SK-N-SH treated with all-trans-retinoic acid at 6 μM for 48 hours (cell line): ENCODE measurements at regions not wholly inside any gene's neighbourhood (a gene's known extent, or its start where the extent isn't known, plus 50 kb on each side); places are given as distances from the start of the nearest gene placed in this dataset.

Experiments
- ATAC-seq: fragments of 200-7000 bp; cut with Tn5 transposase; 3 replicates; pipeline ENCODE4 v1.9.1; 2020; ENCODE audit warnings: mild to moderate bottlenecking, moderate library complexity
- BACH2 ChIP-seq: fragments of 250-450 bp; sonication (Bioruptor Pico); IDR thresholded peaks from 2 replicates; pipeline ENCODE4 v1.9.0; 2021; ENCODE audit warnings: mild to moderate bottlenecking, borderline replicate concordance
- ESRRG ChIP-seq: fragments of 250-450 bp; sonication (Bioruptor Pico); IDR thresholded peaks from 2 replicates; pipeline ENCODE4 v1.6.1; 2021; ENCODE audit warnings: mild to moderate bottlenecking
- GLIS3 ChIP-seq: fragments of 250-450 bp; sonication (Bioruptor Pico); IDR thresholded peaks from 2 replicates; pipeline ENCODE4 v1.5.0; 2020; ENCODE audit warnings: mild to moderate bottlenecking, moderate library complexity
- PPARA ChIP-seq: fragments of 250-450 bp; sonication (Bioruptor Pico); IDR thresholded peaks from 2 replicates; pipeline ENCODE4 v1.5.0; 2020; ENCODE audit warnings: mild to moderate bottlenecking, borderline replicate concordance
- RARB ChIP-seq: fragments of 250-450 bp; sonication (Bioruptor Pico); IDR thresholded peaks from 2 replicates; pipeline ENCODE4 v1.8.0; 2021; ENCODE audit warnings: mild to moderate bottlenecking, moderate library complexity
- SNAI2 ChIP-seq: fragments of 250-450 bp; sonication (Bioruptor Pico); IDR thresholded peaks from 2 replicates; pipeline ENCODE4 v1.5.0; 2020; ENCODE audit warnings: mild to moderate bottlenecking, moderate library complexity
- TCF4 ChIP-seq: fragments of 250-450 bp; sonication (Bioruptor Pico); IDR thresholded peaks from 2 replicates; pipeline ENCODE4 v1.8.0; 2021; ENCODE audit warnings: mild to moderate bottlenecking, moderate library complexity, borderline replicate concordance
- TOX ChIP-seq: fragments of 250-450 bp; sonication (Bioruptor Pico); IDR thresholded peaks from 2 replicates; pipeline ENCODE4 v1.8.0; 2021; ENCODE audit warnings: mild to moderate bottlenecking, moderate library complexity, borderline replicate concordance
- TSHZ2 ChIP-seq: fragments of 250-450 bp; sonication (Bioruptor Pico); IDR thresholded peaks from 2 replicates; pipeline ENCODE4 v1.5.0; 2020; ENCODE audit warnings: mild to moderate bottlenecking, moderate library complexity
- ZFP3 ChIP-seq: fragments of 250-450 bp; sonication (Bioruptor Pico); IDR thresholded peaks from 2 replicates; pipeline ENCODE4 v1.5.0; 2020; ENCODE audit warnings: mild to moderate bottlenecking, moderate library complexity
- ZFP30 ChIP-seq: fragments of 450-650 bp; formaldehyde crosslinking; IDR thresholded peaks from 2 replicates; pipeline ENCODE4 v1.5.0; 2022; ENCODE audit warnings: mild to moderate bottlenecking, moderate library complexity
- ZNF565 ChIP-seq: fragments of 450-650 bp; formaldehyde crosslinking; conservative IDR thresholded peaks from 2 replicates; pipeline ENCODE4 v1.5.0; 2020; ENCODE audit warnings: low read depth, mild to moderate bottlenecking, moderate library complexity
- ZNF70 ChIP-seq: fragments of 450-650 bp; formaldehyde crosslinking; IDR thresholded peaks from 2 replicates; pipeline ENCODE4 v1.5.0; 2020; ENCODE audit warnings: mild to moderate bottlenecking, moderate library complexity
- ZNF8 ChIP-seq: fragments of 450-650 bp; formaldehyde crosslinking; IDR thresholded peaks from 2 replicates; pipeline ENCODE4 v1.5.0; 2020; ENCODE audit warnings: mild to moderate bottlenecking, moderate library complexity

GRCh38 chr2:172685467-172685866 is 50.2 kb upstream of the RAPGEF4 start:
- ATAC-seq: no peak
- TF ChIP-seq RARB (CRISPR knock-in tag) (no peak), PPARA (CRISPR knock-in tag) (no peak), ZNF8 (CRISPR knock-in tag) (no peak), BACH2 (CRISPR knock-in tag) (no peak), SNAI2 (CRISPR knock-in tag) (no peak), GLIS3 (CRISPR knock-in tag) (no peak), ESRRG (no peak), TOX (CRISPR knock-in tag) (no peak), ZFP3 (CRISPR knock-in tag) (no peak), TSHZ2 (CRISPR knock-in tag) (no peak), ZNF565 (CRISPR knock-in tag) (no peak), ZFP30 (CRISPR knock-in tag) (no peak), TCF4 (no peak), ZNF70 (CRISPR knock-in tag) (no peak)
